WTC11 (cell line): ENCODE measurements at regions not wholly inside any gene's neighbourhood (a gene's known extent, or its start where the extent isn't known, plus 50 kb on each side); places are given as distances from the start of the nearest gene placed in this dataset.

ENCODE experiments used
- NR2C2 ChIP-seq: sonication (generic); formaldehyde crosslinking; IDR thresholded peaks from 2 replicates; pipeline ENCODE4 v1.8.0; 2022; ENCODE audit warnings: mild to moderate bottlenecking, missing genetic modification reagents
- ZNF121 ChIP-seq: sonication (generic); formaldehyde crosslinking; IDR thresholded peaks from 2 replicates; pipeline ENCODE4 v1.8.0; 2023; ENCODE audit warnings: missing genetic modification reagents
- ZNF219 ChIP-seq: sonication (generic); formaldehyde crosslinking; IDR thresholded peaks from 2 replicates; pipeline ENCODE4 v1.8.0; 2023; ENCODE audit warnings: missing genetic modification reagents, mild to moderate bottlenecking, borderline replicate concordance
- ZNF416 ChIP-seq: fragments of 250-450 bp; sonication (Bioruptor Pico); IDR thresholded peaks from 2 replicates; pipeline ENCODE4 v1.9.0; 2021; ENCODE audit warnings: mild to moderate bottlenecking, inconsistent platforms
- TF ChIP-seq, protein P1 (sequence below): sonication (generic); formaldehyde crosslinking; IDR thresholded peaks from 2 replicates; pipeline ENCODE4 v1.8.1; 2022; ENCODE audit warnings: mild to moderate bottlenecking, moderate library complexity, missing genetic modification reagents
- TF ChIP-seq, protein P2 (sequence below): fragments of 200-600 bp; IDR thresholded peaks from 2 replicates; pipeline ENCODE4 v1.8.0; 2022; ENCODE audit warnings: antibody characterized with exemption
- TF ChIP-seq, protein P3 (sequence below): sonication (generic); formaldehyde crosslinking; conservative IDR thresholded peaks from 2 replicates; pipeline ENCODE4 v1.8.1; 2023; ENCODE audit warnings: mild to moderate bottlenecking, low read depth, missing genetic modification reagents, moderate library complexity
- TF ChIP-seq, protein P4 (sequence below): sonication (generic); formaldehyde crosslinking; IDR thresholded peaks from 2 replicates; pipeline ENCODE4 v1.8.0; 2022; ENCODE audit warnings: missing genetic modification reagents
- TF ChIP-seq, protein P5 (sequence below): sonication (generic); formaldehyde crosslinking; IDR thresholded peaks from 2 replicates; pipeline ENCODE4 v1.8.0; 2022; ENCODE audit warnings: mild to moderate bottlenecking, missing genetic modification reagents
- TF ChIP-seq, protein P6 (sequence below): sonication (generic); formaldehyde crosslinking; IDR thresholded peaks from 2 replicates; pipeline ENCODE4 v1.8.1; 2022; ENCODE audit warnings: low read depth, mild to moderate bottlenecking, moderate library complexity, missing genetic modification reagents, borderline replicate concordance
- TF ChIP-seq, protein P7 (sequence below): sonication (generic); formaldehyde crosslinking; IDR thresholded peaks from 2 replicates; pipeline ENCODE4 v1.8.1; 2023; ENCODE audit warnings: mild to moderate bottlenecking, missing genetic modification reagents
- TF ChIP-seq, protein P8 (sequence below): sonication (generic); formaldehyde crosslinking; IDR thresholded peaks from 2 replicates; pipeline ENCODE4 v1.8.1; 2023; ENCODE audit warnings: mild to moderate bottlenecking, missing genetic modification reagents
- TF ChIP-seq, protein P9 (sequence below): sonication (generic); formaldehyde crosslinking; IDR thresholded peaks from 2 replicates; pipeline ENCODE4 v1.8.0; 2022; ENCODE audit warnings: mild to moderate bottlenecking, missing genetic modification reagents
- TF ChIP-seq, protein P10 (sequence below): sonication (generic); formaldehyde crosslinking; IDR thresholded peaks from 2 replicates; pipeline ENCODE4 v1.8.0; 2022; ENCODE audit warnings: mild to moderate bottlenecking, missing genetic modification reagents

DNA sequence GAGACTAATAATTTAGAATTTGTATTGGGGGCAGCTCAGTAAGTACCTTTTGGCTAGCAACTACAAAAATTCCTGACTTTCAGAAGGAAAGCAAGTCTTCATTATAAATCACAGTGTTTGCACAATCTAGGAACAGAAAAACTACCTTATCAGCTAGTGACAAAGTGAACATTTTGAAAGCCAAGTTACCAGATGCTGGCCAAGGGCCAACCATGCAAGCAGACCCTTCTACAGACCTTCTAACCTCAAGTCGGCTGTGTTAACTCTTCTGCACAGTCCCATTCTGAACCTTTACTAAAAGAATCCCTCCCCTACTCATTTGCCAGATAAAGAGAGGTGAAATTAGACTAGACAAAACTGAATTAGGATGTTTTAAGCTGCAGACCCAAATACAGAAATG, 341.9 kb downstream of the COL12A1 start:
- TF ChIP-seq, protein P1, sequence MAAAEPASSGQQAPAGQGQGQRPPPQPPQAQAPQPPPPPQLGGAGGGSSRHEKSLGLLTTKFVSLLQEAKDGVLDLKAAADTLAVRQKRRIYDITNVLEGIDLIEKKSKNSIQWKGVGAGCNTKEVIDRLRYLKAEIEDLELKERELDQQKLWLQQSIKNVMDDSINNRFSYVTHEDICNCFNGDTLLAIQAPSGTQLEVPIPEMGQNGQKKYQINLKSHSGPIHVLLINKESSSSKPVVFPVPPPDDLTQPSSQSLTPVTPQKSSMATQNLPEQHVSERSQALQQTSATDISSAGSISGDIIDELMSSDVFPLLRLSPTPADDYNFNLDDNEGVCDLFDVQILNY: no peak
- TF ChIP-seq, protein P2, sequence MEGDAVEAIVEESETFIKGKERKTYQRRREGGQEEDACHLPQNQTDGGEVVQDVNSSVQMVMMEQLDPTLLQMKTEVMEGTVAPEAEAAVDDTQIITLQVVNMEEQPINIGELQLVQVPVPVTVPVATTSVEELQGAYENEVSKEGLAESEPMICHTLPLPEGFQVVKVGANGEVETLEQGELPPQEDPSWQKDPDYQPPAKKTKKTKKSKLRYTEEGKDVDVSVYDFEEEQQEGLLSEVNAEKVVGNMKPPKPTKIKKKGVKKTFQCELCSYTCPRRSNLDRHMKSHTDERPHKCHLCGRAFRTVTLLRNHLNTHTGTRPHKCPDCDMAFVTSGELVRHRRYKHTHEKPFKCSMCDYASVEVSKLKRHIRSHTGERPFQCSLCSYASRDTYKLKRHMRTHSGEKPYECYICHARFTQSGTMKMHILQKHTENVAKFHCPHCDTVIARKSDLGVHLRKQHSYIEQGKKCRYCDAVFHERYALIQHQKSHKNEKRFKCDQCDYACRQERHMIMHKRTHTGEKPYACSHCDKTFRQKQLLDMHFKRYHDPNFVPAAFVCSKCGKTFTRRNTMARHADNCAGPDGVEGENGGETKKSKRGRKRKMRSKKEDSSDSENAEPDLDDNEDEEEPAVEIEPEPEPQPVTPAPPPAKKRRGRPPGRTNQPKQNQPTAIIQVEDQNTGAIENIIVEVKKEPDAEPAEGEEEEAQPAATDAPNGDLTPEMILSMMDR: no peak
- TF ChIP-seq, protein P3, sequence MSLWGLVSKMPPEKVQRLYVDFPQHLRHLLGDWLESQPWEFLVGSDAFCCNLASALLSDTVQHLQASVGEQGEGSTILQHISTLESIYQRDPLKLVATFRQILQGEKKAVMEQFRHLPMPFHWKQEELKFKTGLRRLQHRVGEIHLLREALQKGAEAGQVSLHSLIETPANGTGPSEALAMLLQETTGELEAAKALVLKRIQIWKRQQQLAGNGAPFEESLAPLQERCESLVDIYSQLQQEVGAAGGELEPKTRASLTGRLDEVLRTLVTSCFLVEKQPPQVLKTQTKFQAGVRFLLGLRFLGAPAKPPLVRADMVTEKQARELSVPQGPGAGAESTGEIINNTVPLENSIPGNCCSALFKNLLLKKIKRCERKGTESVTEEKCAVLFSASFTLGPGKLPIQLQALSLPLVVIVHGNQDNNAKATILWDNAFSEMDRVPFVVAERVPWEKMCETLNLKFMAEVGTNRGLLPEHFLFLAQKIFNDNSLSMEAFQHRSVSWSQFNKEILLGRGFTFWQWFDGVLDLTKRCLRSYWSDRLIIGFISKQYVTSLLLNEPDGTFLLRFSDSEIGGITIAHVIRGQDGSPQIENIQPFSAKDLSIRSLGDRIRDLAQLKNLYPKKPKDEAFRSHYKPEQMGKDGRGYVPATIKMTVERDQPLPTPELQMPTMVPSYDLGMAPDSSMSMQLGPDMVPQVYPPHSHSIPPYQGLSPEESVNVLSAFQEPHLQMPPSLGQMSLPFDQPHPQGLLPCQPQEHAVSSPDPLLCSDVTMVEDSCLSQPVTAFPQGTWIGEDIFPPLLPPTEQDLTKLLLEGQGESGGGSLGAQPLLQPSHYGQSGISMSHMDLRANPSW (CRISPR knock-in tag): no peak
- TF ChIP-seq, protein P4, sequence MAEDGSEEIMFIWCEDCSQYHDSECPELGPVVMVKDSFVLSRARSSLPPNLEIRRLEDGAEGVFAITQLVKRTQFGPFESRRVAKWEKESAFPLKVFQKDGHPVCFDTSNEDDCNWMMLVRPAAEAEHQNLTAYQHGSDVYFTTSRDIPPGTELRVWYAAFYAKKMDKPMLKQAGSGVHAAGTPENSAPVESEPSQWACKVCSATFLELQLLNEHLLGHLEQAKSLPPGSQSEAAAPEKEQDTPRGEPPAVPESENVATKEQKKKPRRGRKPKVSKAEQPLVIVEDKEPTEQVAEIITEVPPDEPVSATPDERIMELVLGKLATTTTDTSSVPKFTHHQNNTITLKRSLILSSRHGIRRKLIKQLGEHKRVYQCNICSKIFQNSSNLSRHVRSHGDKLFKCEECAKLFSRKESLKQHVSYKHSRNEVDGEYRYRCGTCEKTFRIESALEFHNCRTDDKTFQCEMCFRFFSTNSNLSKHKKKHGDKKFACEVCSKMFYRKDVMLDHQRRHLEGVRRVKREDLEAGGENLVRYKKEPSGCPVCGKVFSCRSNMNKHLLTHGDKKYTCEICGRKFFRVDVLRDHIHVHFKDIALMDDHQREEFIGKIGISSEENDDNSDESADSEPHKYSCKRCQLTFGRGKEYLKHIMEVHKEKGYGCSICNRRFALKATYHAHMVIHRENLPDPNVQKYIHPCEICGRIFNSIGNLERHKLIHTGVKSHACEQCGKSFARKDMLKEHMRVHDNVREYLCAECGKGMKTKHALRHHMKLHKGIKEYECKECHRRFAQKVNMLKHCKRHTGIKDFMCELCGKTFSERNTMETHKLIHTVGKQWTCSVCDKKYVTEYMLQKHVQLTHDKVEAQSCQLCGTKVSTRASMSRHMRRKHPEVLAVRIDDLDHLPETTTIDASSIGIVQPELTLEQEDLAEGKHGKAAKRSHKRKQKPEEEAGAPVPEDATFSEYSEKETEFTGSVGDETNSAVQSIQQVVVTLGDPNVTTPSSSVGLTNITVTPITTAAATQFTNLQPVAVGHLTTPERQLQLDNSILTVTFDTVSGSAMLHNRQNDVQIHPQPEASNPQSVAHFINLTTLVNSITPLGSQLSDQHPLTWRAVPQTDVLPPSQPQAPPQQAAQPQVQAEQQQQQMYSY (CRISPR knock-in tag): no peak
- TF ChIP-seq, protein P5, sequence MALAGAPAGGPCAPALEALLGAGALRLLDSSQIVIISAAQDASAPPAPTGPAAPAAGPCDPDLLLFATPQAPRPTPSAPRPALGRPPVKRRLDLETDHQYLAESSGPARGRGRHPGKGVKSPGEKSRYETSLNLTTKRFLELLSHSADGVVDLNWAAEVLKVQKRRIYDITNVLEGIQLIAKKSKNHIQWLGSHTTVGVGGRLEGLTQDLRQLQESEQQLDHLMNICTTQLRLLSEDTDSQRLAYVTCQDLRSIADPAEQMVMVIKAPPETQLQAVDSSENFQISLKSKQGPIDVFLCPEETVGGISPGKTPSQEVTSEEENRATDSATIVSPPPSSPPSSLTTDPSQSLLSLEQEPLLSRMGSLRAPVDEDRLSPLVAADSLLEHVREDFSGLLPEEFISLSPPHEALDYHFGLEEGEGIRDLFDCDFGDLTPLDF (CRISPR knock-in tag): no peak
- TF ChIP-seq ZNF416 (CRISPR knock-in tag) (no peak), NR2C2 (CRISPR knock-in tag) (no peak), ZNF121 (CRISPR knock-in tag) (no peak), ZNF219 (CRISPR knock-in tag) (no peak)
- TF ChIP-seq, protein P6, sequence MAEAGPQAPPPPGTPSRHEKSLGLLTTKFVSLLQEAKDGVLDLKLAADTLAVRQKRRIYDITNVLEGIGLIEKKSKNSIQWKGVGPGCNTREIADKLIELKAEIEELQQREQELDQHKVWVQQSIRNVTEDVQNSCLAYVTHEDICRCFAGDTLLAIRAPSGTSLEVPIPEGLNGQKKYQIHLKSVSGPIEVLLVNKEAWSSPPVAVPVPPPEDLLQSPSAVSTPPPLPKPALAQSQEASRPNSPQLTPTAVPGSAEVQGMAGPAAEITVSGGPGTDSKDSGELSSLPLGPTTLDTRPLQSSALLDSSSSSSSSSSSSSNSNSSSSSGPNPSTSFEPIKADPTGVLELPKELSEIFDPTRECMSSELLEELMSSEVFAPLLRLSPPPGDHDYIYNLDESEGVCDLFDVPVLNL (CRISPR knock-in tag): no peak
- TF ChIP-seq, protein P7, sequence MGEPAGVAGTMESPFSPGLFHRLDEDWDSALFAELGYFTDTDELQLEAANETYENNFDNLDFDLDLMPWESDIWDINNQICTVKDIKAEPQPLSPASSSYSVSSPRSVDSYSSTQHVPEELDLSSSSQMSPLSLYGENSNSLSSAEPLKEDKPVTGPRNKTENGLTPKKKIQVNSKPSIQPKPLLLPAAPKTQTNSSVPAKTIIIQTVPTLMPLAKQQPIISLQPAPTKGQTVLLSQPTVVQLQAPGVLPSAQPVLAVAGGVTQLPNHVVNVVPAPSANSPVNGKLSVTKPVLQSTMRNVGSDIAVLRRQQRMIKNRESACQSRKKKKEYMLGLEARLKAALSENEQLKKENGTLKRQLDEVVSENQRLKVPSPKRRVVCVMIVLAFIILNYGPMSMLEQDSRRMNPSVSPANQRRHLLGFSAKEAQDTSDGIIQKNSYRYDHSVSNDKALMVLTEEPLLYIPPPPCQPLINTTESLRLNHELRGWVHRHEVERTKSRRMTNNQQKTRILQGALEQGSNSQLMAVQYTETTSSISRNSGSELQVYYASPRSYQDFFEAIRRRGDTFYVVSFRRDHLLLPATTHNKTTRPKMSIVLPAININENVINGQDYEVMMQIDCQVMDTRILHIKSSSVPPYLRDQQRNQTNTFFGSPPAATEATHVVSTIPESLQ: no peak
- TF ChIP-seq, protein P8, sequence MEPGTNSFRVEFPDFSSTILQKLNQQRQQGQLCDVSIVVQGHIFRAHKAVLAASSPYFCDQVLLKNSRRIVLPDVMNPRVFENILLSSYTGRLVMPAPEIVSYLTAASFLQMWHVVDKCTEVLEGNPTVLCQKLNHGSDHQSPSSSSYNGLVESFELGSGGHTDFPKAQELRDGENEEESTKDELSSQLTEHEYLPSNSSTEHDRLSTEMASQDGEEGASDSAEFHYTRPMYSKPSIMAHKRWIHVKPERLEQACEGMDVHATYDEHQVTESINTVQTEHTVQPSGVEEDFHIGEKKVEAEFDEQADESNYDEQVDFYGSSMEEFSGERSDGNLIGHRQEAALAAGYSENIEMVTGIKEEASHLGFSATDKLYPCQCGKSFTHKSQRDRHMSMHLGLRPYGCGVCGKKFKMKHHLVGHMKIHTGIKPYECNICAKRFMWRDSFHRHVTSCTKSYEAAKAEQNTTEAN: no peak
- TF ChIP-seq, protein P9, sequence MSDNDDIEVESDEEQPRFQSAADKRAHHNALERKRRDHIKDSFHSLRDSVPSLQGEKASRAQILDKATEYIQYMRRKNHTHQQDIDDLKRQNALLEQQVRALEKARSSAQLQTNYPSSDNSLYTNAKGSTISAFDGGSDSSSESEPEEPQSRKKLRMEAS (CRISPR knock-in tag): no peak
- TF ChIP-seq, protein P10, sequence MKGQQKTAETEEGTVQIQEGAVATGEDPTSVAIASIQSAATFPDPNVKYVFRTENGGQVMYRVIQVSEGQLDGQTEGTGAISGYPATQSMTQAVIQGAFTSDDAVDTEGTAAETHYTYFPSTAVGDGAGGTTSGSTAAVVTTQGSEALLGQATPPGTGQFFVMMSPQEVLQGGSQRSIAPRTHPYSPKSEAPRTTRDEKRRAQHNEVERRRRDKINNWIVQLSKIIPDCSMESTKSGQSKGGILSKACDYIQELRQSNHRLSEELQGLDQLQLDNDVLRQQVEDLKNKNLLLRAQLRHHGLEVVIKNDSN: no peak
